ENCODE measurements at regions not wholly inside any gene's neighbourhood (a gene's known extent, or its start where the extent isn't known, plus 50 kb on each side); places are given as distances from the start of the nearest gene placed in this dataset.

DNA sequence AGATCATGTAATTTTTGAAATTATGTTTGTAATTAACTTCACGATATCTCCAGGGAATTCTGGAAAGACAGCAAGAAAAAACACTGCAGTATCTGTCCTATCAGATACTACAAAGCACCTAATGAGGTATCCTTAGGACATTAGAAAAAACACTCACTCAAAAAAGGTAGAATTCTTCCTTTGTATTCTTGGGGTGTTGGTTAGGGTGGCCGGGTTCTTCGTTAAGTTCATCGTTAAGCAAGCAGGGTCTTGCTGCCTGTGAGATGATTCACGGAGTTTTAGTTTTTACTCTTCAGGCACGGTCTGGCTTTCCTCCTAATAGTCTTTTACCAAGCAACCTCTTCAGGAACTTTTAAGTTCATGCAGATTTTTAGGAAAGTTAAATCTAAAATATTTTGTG, 91.4 kb upstream of the IRX4 start:
- TF ChIP-seq, protein P1, sequence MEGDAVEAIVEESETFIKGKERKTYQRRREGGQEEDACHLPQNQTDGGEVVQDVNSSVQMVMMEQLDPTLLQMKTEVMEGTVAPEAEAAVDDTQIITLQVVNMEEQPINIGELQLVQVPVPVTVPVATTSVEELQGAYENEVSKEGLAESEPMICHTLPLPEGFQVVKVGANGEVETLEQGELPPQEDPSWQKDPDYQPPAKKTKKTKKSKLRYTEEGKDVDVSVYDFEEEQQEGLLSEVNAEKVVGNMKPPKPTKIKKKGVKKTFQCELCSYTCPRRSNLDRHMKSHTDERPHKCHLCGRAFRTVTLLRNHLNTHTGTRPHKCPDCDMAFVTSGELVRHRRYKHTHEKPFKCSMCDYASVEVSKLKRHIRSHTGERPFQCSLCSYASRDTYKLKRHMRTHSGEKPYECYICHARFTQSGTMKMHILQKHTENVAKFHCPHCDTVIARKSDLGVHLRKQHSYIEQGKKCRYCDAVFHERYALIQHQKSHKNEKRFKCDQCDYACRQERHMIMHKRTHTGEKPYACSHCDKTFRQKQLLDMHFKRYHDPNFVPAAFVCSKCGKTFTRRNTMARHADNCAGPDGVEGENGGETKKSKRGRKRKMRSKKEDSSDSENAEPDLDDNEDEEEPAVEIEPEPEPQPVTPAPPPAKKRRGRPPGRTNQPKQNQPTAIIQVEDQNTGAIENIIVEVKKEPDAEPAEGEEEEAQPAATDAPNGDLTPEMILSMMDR (IDR thresholded peaks at IDR 0.05; ENCODE audit: low read depth, low read length), result no peak
- Histone ChIP-seq H3K9me3 (ENCODE audit: control insufficient read depth, insufficient read depth, low read length) (peaks cover 3% of the 10 kb centered on the region; the same call in 1 of the 2 replicates), H3K27me3 (ENCODE audit: control insufficient read depth, insufficient read depth, low read length) (no peaks in the 10 kb centered on the region), H3K27ac (ENCODE audit: low read depth, low read length) (no peak overlapping the region), H3K4me3 (ENCODE audit: low read depth, low read length) (no peak overlapping the region)
- POLR2A ChIA-PET, result no interaction called here
- DNase-seq (ENCODE audit: low read depth, low spot score), result no peak
- CTCF ChIA-PET, result no interaction called here

DNA sequence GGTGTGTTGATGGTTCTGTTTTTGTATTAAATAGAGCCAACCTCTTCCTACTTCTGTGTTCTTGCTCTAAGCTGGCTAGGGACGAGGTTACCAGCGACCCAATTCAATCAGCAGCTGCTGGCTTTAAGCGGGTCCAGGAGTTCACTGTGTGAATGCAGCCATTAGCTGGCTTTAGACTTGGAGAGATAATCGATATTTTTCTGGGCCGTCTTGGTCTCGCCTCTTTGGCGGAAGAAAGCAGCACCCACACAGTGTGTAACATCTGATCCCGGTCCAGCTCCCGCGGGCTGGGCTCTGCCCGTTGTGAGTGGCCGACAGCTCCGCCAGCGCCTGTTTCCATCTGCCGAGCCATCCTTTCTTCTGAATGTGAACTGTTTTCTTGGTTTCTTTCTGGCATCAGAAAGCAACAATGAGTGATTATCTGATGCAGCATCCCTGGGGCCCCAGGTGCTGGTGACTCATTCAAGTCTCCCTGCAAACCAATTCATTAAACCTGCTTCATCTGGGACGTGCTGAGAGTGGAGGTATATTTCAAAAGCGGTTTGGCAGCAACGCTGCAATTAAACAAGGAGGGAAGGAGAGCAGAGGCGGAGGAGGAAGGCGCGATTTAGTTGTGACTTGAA, 90.8 kb upstream of the IRX4 start:
- CTCF ChIA-PET, result no interaction called here
- TF ChIP-seq, protein P1 (IDR thresholded peaks at IDR 0.05; ENCODE audit: low read depth, low read length), result no peak
- DNase-seq (ENCODE audit: low read depth, low spot score), result no peak
- H3K27ac ChIP-seq (ENCODE audit: low read depth, low read length), result no peak overlapping the region
- H3K4me3 ChIP-seq (ENCODE audit: low read depth, low read length), result no peak overlapping the region
- H3K27me3 ChIP-seq (ENCODE audit: control insufficient read depth, insufficient read depth, low read length), result no peaks in the 10 kb centered on the region
- H3K9me3 ChIP-seq (ENCODE audit: control insufficient read depth, insufficient read depth, low read length), result peaks cover 3% of the 10 kb centered on the region; the same call in 1 of the 2 replicates
- POLR2A ChIA-PET, result no interaction called here

DNA sequence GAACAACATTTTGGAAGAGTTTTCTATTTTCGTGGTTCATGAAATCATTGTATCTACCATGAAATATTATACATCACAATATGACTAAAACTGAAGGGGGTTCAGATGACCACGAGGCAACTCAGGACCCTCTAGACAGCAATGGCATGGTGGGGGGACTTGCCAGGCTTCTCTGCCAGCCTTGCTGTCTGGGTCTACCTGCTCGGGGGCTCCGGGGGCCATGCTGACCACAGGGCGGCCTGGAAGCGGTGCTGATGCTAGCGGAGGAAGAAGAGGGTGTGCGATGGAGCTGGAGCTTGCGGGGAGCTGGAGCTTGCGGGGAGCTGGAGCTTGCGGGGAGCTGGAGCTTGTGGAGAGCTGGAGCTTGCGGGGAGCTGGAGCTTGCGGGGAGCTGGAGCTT, 89.2 kb upstream of the IRX4 start:
- H3K27me3 ChIP-seq (ENCODE audit: control insufficient read depth, insufficient read depth, low read length), result no peaks in the 10 kb centered on the region
- TF ChIP-seq, protein P1 (IDR thresholded peaks at IDR 0.05; ENCODE audit: low read depth, low read length), result no peak

DNA sequence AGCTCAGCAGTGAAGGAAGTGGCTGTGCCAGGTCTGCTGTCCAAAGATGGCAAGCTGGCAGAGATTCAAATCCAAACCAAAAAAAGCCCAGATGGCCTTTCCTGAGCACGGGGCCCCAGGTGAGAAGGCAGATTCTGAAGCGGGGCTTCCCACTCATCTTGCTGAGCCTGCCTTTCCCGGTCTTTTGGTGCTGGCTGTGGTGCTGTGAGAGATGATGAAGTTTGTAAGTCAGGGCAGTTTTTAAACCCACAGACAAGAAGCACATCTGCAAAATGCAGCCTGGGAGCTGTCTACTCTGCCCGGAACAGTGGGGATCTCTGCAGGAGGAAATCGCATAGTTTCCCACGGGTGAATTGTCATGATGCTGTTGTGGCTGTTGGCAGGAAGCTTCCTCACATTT, 85.0 kb upstream of the IRX4 start:
- H3K27me3 ChIP-seq (ENCODE audit: control insufficient read depth, insufficient read depth, low read length), result no peaks in the 10 kb centered on the region
- no peak overlapping the region for H3K4me3 ChIP-seq (ENCODE audit: low read depth, low read length)
- no peak for DNase-seq (ENCODE audit: low read depth, low spot score)
- H3K9me3 ChIP-seq (ENCODE audit: control insufficient read depth, insufficient read depth, low read length), result peaks cover 17% of the 10 kb centered on the region; the same call in 1 of the 2 replicates
- CTCF ChIA-PET, result no interaction called here
- TF ChIP-seq, protein P1 (IDR thresholded peaks at IDR 0.05; ENCODE audit: low read depth, low read length), result no peak
- H3K27ac ChIP-seq (ENCODE audit: low read depth, low read length), result no peak overlapping the region
- POLR2A ChIA-PET, result no interaction called here

More for the DNA sequence above, 89.2 kb upstream of the IRX4 start:
- CTCF ChIA-PET, result interaction anchor here (0.8 kb wide), 1 partner anchor 208 kb away, joined by 3 read pairs; no protein-coding TSS in a partner anchor
- DNase-seq (ENCODE audit: low read depth, low spot score), result no peak
- Histone ChIP-seq H3K4me3 (ENCODE audit: low read depth, low read length) (no peak overlapping the region), H3K9me3 (ENCODE audit: control insufficient read depth, insufficient read depth, low read length) (peaks cover 3% of the 10 kb centered on the region; the same call in 1 of the 2 replicates), H3K27ac (ENCODE audit: low read depth, low read length) (no peak overlapping the region)
- POLR2A ChIA-PET, result no interaction called here

DNA sequence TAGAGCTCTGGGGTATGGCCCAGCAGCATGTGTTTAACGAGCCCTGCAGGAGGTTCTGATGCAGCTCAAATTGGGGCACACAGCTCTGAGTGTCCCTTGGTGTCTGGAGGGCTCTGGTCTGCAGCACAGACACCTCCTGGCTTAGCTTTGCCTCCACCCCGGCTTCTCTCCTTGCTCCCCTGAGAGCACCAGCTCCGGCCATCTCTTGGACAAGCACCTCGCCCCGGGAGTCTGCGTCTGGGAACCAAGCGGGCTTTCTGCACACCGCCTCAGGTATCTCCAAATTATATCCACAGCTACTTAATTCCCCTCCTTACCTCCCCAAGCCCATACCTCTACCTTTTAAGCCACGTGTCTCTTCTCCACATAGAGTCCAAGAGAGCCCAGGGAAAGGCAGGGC, 83.7 kb upstream of the IRX4 start:
- ChIA-PET POLR2A (no interaction called here), CTCF (no interaction called here)
- TF ChIP-seq, protein P1 (IDR thresholded peaks at IDR 0.05; ENCODE audit: low read depth, low read length), result no peak
- no peaks in the 10 kb centered on the region for H3K27me3 ChIP-seq (ENCODE audit: control insufficient read depth, insufficient read depth, low read length)
- DNase-seq (ENCODE audit: low read depth, low spot score), result no peak
- no peak overlapping the region for H3K4me3 ChIP-seq (ENCODE audit: low read depth, low read length)
- H3K9me3 ChIP-seq (ENCODE audit: control insufficient read depth, insufficient read depth, low read length), result peaks cover 23% of the 10 kb centered on the region
- H3K27ac ChIP-seq (ENCODE audit: low read depth, low read length), result no peak overlapping the region
